Muscle layer of colon (tissue), 2 donors: ENCODE measurements at regions not wholly inside any gene's neighbourhood (a gene's known extent, or its start where the extent isn't known, plus 50 kb on each side); places are given as distances from the start of the nearest gene placed in this dataset.

Experiments used
- H3K27ac ChIP-seq: one replicate; pipeline ENCODE4 v1.7.0; 2013; ENCODE audit warnings: low read depth, mild to moderate bottlenecking, low read length, moderate library complexity
- H3K27me3 ChIP-seq, 2 donors: one replicate each; pipeline ENCODE4 v1.7.0; 2013; ENCODE audit warnings: low read length in 2 of 2, mild to moderate bottlenecking in 2 of 2; ENCODE audit not compliant: insufficient read depth in 2 of 2, control insufficient read depth in 1 of 2
- H3K36me3 ChIP-seq: one replicate; pipeline ENCODE4 v1.7.0; 2013; ENCODE audit warnings: mild to moderate bottlenecking, low read length; ENCODE audit not compliant: insufficient read depth
- H3K4me1 ChIP-seq: one replicate; pipeline ENCODE4 v1.7.0; 2013; ENCODE audit warnings: mild to moderate bottlenecking, low read length; ENCODE audit not compliant: insufficient read depth
- H3K4me3 ChIP-seq, 2 donors: one replicate each; pipeline ENCODE4 v1.7.0; 2013; ENCODE audit warnings: low read length in 2 of 2, low read depth in 1 of 2, mild to moderate bottlenecking in 1 of 2, moderate library complexity in 1 of 2
- H3K9ac ChIP-seq: one replicate; pipeline ENCODE4 v1.7.0; 2013; ENCODE audit warnings: low read length
- H3K9me3 ChIP-seq: one replicate; pipeline ENCODE4 v1.7.0; 2013; ENCODE audit warnings: mild to moderate bottlenecking, low read length
- donor health status: abdominal sarcoma.
- donor health status: Adenocarcinoma of cecum.

DNA sequence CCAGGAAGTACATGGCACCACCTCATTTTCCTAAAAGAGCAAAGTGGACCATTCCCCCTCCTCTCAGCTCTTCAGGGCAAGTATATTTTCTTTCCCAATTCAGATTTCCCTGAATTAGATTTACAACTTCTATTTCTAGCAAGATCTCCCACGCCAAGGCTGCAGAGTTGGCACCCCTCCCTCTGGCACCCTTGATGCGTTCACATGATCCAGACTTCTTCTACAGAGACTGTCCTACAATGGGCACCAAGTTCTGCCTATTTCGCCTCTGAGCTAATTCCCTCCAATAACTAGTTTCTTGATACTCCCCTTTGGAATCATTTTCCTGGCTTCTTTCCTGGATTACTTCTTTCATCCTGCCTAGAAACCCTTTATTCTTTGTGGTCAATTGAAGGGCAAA is 122.0 kb downstream of the CDC7 start:
- Histone ChIP-seq H3K36me3 (no peaks in the 10 kb centered on the region), H3K27me3 (no peaks in the 10 kb centered on the region), H3K4me1 (peaks cover 29% of the 10 kb centered on the region), H3K9me3 (no peaks in the 10 kb centered on the region), H3K4me3 (no peak overlapping the region), H3K9ac (no peak overlapping the region), H3K27ac (peak overlapping the region; percentile 63)

DNA sequence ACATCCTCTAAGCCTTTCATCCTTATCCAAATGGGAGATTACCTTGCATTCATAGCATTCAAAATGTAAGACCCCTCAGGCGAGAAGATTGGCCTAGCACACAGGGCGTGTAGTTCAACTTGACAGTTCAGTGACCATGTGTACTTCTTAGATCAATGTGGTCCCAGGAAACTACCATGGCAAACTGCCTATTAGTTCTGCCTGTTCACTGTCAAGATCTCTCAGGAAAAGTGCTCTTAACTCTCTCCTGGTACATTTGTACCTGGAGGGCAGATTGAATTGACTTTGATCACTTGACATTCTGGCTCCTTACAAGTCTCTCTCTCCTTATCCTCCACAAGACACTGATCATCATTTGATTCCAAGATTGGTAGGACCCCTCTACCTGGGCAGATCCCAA is 122.4 kb downstream of the CDC7 start:
- Histone ChIP-seq H3K9me3 (no peaks in the 10 kb centered on the region), H3K36me3 (no peaks in the 10 kb centered on the region), H3K9ac (no peak overlapping the region), H3K27ac (peak overlapping the region; percentile 63), H3K4me1 (peaks cover 25% of the 10 kb centered on the region), H3K4me3 (no peak overlapping the region), H3K27me3 (no peaks in the 10 kb centered on the region)

DNA sequence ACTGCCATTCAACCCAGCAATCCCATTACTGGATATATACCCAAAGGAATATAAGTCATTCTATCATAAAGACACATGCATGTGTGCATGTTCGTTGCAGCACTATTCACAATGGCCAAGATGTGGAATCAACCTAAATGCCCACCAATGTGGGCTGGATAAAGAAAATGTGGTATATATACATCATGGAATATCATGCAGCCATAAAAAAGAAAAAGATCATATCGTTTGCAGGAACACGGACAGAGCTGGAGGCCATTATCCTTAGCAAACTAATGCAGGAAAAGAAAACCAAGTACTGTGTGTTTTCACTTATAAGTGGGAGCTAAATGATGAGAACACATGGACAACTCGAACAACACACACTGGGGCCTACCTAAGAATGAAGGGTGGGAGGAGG is 123.7 kb downstream of the CDC7 start:
- H3K27ac ChIP-seq = no peak overlapping the region
- H3K4me3 ChIP-seq = no peak overlapping the region
- no peaks in the 10 kb centered on the region for H3K27me3 ChIP-seq
- no peaks in the 10 kb centered on the region for H3K9me3 ChIP-seq
- H3K36me3 ChIP-seq = no peaks in the 10 kb centered on the region
- H3K4me1 ChIP-seq = peaks cover 23% of the 10 kb centered on the region
- H3K9ac ChIP-seq = no peak overlapping the region
